ENCODE measurements at regions not wholly inside any gene's neighbourhood (a gene's known extent, or its start where the extent isn't known, plus 50 kb on each side); places are given as distances from the start of the nearest gene placed in this dataset.

DNA sequence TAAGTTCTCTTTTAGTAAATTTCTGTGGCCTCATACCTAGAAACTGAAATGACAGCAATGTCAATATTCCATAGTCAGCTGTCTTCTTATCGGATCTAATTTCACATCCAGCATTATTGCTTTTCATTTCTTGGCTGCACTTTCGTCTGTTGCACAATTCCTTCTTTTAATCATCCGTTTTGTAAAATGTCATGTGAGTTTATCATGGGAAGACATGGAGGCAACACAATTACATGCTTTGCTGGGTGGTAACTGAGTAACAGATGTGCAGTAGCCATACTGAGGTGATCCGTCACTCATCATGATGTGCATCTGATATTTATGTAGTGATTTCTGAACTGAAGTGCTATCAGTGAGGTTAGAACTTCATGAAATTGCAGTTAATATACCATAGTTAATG, 68.3 kb upstream of the SLC7A11 start:
- TF ChIP-seq, protein P1, sequence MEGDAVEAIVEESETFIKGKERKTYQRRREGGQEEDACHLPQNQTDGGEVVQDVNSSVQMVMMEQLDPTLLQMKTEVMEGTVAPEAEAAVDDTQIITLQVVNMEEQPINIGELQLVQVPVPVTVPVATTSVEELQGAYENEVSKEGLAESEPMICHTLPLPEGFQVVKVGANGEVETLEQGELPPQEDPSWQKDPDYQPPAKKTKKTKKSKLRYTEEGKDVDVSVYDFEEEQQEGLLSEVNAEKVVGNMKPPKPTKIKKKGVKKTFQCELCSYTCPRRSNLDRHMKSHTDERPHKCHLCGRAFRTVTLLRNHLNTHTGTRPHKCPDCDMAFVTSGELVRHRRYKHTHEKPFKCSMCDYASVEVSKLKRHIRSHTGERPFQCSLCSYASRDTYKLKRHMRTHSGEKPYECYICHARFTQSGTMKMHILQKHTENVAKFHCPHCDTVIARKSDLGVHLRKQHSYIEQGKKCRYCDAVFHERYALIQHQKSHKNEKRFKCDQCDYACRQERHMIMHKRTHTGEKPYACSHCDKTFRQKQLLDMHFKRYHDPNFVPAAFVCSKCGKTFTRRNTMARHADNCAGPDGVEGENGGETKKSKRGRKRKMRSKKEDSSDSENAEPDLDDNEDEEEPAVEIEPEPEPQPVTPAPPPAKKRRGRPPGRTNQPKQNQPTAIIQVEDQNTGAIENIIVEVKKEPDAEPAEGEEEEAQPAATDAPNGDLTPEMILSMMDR (optimal IDR thresholded peaks at IDR 0.05 in 1 of 3, IDR thresholded peaks at IDR 0.05 in 1 of 3, conservative IDR thresholded peaks at IDR 0.05 in 1 of 3; ENCODE audit: extremely low read depth in 1 of 3, insufficient read depth in 2 of 3, low read length in 3 of 3) = no peak
- no peak for TF ChIP-seq EZH2 (IDR thresholded peaks at IDR 0.05; ENCODE audit: low read length)
